ENCODE measurements at regions not wholly inside any gene's neighbourhood (a gene's known extent, or its start where the extent isn't known, plus 50 kb on each side); places are given as distances from the start of the nearest gene placed in this dataset.

- no peak for DNase-seq (ENCODE audit: low read depth)
Observed at GRCh38 chr2:23091900-23092299, 293.1 kb upstream of the KLHL29 start.

- no peak for DNase-seq (ENCODE audit: low read depth)
Observed at GRCh38 chr2:23092831-23093230, 292.1 kb upstream of the KLHL29 start.

- DNase-seq (ENCODE audit: low read depth), result no peak
Observed at GRCh38 chr2:23093513-23093912, 291.5 kb upstream of the KLHL29 start.

DNA sequence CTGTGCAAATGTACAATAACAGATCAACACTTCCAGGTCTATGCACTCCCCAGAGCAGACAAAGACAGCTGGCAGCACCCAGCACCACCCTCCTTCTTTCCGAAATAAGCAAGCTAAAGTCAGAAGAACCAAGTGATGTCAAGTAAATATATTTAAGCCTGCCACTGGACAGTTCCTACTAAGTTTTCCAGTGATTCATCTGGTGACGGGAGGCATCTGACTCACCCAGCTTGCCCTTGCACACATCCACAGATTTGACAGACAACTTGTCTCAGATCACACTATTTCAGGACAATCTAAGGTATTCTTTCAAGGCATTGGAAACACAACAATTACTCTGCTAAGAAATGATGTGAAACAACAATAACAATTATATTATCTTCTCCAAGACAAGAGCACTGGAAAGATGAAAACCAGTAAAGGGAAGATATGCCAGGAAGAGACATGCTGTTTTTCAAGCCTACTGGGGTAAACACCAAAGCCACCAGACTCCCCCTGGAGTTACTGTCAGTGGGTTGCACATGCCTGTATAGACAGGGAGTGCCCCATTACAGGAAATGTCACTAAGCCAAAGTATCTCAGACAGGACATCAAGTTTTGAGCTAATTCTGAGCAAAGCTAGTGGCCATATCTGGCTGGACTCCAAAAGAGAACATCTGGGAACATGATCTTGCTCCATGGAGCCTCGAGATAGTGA lies 287.9 kb upstream of the KLHL29 start:
- DNase-seq (ENCODE audit: low read depth), result no peak

GRCh38 chr2:23100406-23100805 lies 284.6 kb upstream of the KLHL29 start:
- no peak for DNase-seq (ENCODE audit: low read depth)

DNA sequence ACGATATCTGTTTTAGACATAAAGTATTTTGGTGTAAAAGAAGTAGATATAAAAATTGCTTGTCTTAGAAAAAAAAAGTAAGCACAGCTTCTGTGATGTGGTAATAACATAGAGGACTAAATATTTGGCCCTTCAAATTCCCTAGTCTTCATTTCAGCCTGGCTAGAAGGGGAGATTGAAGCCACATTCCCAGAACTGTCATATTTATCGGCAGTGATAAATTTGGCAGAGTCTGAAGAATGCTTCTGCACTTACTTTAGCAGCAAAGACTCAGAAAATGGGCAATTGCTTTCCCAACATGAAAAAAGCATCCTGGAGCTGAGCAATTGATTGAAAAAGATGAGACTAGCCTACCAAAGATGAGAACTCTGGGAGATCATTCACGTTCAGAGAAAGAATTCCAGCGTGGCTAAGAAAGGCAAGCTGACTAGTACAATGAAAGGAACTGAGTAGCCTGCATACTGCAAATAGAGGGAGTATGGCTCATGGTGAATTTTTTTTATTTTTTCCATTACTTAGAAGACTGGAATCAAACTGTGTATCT lies 278.7 kb upstream of the KLHL29 start:
- DNase-seq (ENCODE audit: low read depth), result no peak

GRCh38 chr2:23107327-23107941 lies 277.5 kb upstream of the KLHL29 start:
- no peak for DNase-seq (ENCODE audit: low read depth)

DNA sequence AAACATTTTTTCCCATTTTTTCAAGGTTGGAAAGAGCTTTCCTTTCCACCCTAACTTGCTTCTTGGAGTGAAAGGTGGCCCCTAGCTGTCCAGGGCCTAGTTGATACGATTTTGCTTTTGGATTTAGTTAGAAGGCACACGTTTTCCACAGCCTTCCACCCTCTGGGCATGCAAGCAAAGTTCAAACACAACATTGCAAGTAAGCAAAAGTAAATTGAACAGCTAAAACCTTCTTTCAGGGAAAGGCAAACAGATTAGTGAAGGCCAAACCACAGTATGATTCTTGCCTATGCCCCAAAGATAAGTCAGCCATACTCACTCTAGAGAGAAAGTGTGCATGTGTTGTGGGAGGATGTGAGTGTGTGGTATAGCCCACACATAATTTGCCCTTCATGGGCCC lies 273.7 kb upstream of the KLHL29 start:
- no peak for DNase-seq (ENCODE audit: low read depth)

DNA sequence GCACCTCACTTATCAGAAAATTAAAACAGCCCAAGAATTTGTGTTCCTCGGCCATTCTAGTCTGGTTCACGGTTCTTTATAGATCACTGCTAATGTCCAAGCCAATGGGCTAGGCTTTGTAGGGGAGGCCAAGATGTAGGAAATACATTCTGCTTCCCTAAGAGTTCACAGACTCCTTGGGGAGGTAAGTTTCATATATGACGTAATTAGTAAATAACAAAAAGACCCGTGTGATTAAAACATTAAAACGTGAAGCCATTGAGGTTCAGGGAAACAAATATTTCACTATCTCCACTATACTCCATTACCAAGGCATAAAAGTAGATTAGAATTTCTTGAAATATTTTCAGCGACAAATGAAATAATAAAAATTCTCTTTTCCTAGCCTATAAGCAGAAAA lies 272.5 kb upstream of the KLHL29 start:
- DNase-seq (ENCODE audit: low read depth), result no peak

- no peak for DNase-seq (ENCODE audit: low read depth)
Observed at GRCh38 chr2:23114299-23114698, 270.7 kb upstream of the KLHL29 start.

- no peak for DNase-seq (ENCODE audit: low read depth)
Observed at GRCh38 chr2:23118313-23118712, 266.7 kb upstream of the KLHL29 start.

DNA sequence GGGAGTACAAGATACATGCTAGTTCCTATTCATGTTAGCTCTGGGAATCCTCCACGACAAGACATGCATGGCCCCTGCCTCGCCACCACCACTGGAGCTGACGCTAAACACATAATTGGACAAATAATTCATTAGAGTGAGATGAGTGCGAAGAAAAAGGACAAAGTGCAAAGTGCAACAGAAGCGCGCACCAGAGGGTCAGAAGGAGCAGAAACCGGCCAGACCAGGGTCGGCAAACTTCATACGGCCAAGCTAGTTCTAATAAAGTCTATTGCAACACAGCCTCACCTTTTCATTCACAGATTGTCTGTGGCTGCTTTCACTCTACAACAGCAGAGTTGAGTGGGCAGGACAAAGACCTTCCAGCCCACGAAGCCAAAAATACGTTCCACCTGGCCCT lies 266.1 kb upstream of the KLHL29 start:
- no peak for DNase-seq (ENCODE audit: low read depth)

DNA sequence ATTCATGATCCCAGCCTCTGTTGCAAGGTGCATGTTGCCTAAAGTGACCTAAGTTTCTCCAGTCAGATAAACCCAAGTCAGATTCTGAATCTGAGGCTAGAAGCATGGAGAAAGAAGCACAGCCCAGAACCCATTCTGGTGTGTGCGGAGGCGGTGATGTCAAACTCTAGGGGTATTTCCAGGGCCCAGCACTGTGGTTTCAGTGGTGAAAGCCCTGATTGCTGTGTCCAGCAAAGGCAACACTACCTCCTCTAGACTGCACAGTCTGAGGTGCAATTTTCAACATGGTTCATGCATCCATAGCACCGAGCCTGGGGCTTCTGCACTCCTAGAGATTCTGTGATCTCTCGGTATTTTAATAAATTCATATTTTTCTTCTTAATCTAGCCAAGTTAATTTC lies 264.8 kb upstream of the KLHL29 start:
- DNase-seq (ENCODE audit: low read depth), result no peak

DNA sequence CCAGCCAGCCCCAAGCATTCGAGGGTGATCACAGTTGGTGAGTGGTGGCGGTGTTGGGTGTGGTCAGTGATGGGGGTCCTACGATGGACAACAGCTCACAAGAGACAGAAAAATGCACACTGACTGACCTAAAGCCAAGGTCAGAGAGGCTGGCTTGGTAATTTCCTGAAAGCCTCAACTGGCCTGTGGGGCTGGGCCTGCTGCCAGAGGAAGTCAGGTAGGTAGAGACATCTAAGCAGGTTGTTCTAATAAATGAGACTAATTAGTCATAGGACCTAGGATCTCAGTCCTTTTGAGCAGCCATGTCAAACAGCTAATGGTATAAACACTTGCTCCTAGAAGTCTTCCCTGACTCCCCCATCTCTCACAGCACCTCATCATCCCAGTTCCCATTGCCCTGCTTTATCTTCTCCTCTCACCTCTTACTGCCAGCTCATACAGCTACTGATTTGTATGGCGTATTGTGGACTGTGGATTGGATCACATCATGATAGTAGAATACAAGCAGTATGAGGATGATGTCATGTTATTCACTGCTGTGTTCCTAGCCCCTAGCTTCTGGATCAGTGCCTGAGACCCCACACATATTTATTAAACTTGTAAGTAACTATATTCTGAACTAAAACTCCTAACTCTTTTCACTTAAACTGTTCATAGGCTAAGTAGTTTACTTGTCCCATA lies 262.9 kb upstream of the KLHL29 start:
- no peak for DNase-seq (ENCODE audit: low read depth)

DNA sequence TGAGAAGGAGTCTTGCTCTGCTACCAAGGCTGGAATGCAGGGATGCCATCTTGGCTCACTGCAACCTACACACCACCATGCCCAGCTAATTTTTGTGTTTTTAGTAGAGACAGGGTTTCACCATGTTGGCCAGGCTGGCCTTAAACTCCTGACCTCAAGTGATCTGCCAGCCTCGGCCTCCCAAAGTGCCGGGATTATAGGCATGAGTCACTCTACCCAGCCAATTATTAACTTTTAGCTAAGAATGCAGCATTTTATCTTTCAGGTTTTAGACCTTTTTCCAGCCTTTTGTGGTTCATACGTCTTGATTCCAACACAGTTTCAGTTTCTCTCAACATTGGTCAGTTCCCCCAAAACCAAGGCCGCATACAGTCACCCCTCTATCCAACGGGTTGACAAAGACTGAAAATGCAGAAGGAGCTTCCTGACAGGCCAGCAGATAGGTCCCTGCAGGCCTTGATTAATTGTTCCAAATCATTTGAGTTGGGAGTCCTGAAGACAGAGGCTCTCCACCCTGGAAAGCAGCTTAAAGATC lies 262.2 kb upstream of the KLHL29 start:
- no peak for DNase-seq (ENCODE audit: low read depth)

DNA sequence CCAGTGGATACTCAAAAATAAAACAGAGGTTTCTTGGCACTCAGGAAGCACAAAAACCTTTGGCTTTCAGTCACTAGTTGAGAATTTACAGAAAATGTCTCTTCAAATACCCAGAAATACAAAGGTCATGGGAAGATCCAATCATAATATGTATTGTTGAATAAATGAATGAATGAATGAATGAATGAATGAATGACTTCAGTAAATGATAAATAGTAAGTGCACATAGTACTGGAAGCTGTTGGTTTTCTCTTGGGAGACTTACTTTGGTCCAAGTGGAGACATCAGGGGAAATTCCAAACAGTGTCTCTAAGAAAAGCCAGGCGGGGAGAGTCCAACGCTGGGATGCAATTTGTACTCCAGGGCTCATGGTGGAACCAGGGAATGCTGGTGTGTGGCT lies 261.3 kb upstream of the KLHL29 start:
- DNase-seq (ENCODE audit: low read depth), result no peak

DNA sequence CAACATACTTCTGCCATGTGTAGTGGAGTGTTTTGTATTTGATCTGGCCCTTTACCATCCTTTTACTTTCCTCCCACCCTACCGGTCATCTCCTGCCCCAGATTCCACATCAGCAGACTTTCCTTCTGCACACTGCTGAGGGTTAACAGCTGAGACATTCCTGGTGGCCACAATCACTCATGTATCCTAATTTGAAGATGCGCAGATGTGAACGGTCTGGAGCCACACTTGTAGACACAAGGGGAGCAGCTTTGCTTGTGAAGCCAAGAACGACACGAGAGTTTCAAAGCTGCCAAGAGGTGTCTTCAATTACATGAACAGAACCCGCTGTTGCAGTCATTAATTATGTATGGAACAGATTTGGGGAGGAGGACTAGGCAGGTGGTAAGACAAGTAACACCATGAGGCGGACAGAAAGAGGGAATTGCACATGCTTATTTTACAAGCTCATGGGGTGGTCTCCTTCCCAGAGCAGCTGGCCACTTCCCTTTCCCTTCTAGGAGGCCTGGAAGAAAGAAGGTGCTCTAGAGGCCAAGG lies 260.7 kb upstream of the KLHL29 start:
- DNase-seq (ENCODE audit: low read depth), result no peak

DNA sequence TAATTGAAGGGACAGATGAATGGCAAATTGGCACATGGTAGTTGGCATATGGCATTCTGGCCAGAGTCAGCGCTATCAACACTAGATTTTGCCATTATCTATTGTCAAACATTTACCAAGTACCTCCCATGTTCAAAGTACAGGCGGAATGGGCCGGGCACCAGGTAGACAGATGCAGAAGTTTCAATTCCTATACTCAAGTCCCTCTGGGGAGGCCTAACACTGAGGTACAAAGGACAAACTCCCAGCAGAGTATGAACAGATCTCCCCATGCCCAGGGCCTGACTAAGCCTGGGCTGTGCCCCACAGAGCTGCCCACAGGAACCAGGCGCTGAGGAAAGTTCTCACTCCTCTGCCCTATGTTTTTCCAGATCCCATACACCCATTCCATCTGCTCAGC lies 257.5 kb upstream of the KLHL29 start:
- DNase-seq (ENCODE audit: low read depth), result no peak

DNA sequence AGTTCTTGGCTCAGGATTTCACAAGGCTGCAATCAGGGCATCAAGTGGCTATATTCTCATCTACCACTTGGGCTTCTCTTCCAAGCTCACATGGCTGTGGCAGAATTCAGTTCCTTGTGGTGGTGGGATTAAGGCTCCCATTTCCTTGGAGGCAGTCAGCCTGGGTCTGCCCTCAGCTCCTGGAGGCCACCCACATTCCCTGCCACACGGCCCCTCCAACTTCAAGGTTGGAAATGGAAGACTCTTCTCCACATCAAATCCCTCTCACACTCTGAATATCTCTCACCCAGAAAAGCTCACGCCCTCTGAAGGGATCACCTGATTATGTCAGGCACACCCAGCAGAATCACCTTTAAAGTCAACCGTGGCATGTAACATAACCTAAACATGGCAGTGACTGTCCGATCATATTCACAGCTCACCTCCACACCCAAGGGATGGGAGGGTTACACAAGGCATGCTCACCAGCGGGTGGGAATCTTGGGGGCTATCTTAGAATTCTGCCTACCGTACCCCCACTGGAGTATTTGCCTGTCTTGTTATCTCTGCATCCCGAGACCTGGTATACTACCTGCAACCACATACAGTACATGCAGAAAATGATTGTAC lies 256.2 kb upstream of the KLHL29 start:
- no peak for DNase-seq (ENCODE audit: low read depth)

GRCh38 chr2:23131066-23131575 lies 253.9 kb upstream of the KLHL29 start:
- no peak for DNase-seq (ENCODE audit: low read depth)

- no peak for DNase-seq (ENCODE audit: low read depth)
Observed at GRCh38 chr2:23132000-23132399, 253.0 kb upstream of the KLHL29 start.
